ENCODE measurements at regions not wholly inside any gene's neighbourhood (a gene's known extent, or its start where the extent isn't known, plus 50 kb on each side); places are given as distances from the start of the nearest gene placed in this dataset.

DNA sequence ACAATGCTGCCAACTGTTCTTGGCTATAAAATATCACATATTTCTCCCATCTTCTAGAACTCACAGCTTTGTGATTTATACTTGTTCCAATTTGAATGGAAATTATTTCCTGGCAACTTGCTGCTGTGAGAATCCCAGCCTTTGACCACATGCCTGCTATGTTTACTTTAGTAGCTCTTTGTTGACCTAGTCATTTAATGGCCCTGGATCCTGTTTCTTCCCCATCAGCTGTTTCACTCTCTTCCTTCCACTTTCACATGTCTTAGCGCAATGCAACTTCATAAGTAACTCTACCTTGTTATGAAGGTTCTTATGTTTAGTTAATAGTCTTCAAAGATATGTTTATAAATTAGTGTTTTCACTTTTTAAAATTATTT, 1973.6 kb upstream of the AGA start:
- TF ChIP-seq, protein P1, sequence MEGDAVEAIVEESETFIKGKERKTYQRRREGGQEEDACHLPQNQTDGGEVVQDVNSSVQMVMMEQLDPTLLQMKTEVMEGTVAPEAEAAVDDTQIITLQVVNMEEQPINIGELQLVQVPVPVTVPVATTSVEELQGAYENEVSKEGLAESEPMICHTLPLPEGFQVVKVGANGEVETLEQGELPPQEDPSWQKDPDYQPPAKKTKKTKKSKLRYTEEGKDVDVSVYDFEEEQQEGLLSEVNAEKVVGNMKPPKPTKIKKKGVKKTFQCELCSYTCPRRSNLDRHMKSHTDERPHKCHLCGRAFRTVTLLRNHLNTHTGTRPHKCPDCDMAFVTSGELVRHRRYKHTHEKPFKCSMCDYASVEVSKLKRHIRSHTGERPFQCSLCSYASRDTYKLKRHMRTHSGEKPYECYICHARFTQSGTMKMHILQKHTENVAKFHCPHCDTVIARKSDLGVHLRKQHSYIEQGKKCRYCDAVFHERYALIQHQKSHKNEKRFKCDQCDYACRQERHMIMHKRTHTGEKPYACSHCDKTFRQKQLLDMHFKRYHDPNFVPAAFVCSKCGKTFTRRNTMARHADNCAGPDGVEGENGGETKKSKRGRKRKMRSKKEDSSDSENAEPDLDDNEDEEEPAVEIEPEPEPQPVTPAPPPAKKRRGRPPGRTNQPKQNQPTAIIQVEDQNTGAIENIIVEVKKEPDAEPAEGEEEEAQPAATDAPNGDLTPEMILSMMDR (IDR thresholded peaks at IDR 0.05), result no peak
- TF ChIP-seq POLR2A (IDR thresholded peaks at IDR 0.05), result no peak
